Left renal pelvis (tissue), 4 donors: ENCODE measurements at regions not wholly inside any gene's neighbourhood (a gene's known extent, or its start where the extent isn't known, plus 50 kb on each side); places are given as distances from the start of the nearest gene placed in this dataset.

Experiments used
- DNase-seq, 4 donors: peaks; one replicate each; pipeline ENCODE4 v3.0.0-alpha.2; 2013; ENCODE audit warnings: low read depth in 4 of 4, low spot score in 3 of 4

DNA sequence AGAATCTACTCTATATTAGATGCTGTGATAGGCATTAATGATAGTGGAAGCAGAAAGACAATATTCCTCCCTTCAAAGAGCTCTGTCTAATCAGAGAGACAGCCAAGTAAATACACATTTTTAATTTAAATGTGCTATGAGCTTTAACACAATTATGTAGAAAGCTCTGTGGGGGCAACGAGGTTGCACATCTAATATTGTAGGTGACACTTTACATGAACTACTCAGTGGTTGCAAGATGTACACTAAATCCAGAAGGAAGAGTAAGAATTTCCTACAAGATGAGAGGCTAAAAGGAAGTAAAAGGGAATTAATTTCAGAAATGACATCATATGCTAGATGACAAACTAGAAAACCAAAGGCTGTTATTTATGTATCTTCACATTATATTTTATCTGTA is 120.9 kb downstream of the SPCS3 start:
- no peak for DNase-seq

DNA sequence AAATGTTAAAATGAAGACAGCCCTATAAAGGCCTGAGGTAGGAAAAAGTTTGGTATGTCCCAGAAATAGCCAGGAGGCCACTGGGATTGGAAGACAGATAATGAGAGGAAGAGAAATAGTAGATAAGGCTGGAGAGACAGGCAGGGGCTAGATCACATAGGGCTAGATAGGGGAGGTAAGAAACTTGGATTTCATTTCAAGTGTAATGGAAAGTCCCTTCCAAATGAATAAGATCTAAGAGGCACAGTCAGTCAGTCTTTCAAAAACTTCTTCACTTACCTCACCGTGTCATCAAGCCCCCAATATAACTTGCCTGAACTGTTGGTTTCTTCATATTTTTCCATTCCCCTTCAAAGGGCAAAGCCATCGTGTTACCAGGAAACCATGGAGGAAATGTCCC is 121.8 kb downstream of the SPCS3 start:
- no peak for DNase-seq

DNA sequence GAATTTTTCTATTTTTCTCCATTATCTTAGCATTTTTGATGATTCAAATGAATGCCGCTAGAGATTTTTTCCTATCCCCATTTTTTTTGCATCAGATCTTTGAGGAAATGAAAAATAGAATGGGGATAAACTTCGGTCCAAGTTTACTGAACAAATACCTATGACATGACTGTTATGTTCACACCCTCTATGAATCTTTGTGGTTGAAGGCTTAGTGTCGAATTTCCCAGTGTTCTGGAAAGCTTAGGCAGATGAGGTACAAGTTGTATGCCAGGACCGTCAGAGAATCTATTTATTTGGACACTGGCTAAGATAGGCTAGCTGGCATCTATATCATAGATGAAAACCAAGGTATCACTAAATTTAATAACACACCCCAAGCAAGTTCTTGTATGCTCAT is 123.4 kb downstream of the SPCS3 start:
- DNase-seq: no peak

DNA sequence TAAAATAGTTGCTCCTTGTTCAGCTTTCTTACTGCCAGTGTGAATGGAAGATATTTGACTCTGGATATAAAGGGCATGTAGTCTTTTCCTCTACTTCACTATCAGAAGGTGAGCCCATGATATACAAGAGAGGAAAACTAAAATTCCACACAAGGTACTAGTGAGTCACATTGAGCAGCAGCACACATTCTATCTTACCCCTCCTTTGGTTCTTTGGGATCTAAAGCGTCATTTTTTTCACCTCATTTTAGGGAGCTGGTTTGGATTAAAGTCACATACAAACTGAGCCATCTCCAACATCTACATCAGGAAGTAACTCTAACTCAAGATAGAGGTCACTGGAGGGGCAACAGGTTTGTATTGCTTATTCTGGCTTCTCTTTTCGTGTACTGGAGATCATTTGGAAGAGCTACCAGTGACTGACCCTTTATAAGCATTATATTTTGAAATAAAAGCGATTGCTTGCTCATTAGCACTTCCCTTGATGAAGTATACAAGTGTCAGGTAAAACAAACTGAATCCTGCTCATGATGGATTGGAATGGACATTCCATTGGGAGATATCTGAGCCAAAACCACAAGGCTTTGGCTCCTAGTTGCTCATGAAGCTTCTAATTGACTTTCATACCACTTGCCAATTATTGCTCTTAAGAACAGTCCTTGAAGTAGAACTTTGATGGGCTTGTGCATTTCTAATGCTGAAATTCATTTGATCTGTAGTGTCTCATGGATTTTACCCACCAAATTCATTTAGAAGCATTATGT is 124.1 kb downstream of the SPCS3 start:
- no peak for DNase-seq

DNA sequence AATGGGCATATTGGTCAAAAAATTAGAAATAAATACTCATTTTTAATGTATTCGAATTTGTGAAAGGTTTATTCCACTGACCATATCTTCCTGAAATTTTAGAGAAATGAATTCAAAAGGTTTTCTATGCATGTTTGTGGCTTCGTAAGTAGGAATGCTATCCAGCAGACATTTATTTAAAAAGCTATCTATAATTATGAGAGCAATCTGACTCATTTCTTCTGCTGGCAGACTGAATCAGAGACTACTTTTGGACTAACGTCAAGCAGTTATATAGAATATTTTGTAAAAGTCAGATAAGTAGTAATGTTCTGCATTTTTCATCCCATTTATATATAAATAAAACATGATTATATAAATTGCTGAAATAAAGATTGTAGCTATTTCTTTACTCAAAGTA is 125.0 kb downstream of the SPCS3 start:
- no peak for DNase-seq

DNA sequence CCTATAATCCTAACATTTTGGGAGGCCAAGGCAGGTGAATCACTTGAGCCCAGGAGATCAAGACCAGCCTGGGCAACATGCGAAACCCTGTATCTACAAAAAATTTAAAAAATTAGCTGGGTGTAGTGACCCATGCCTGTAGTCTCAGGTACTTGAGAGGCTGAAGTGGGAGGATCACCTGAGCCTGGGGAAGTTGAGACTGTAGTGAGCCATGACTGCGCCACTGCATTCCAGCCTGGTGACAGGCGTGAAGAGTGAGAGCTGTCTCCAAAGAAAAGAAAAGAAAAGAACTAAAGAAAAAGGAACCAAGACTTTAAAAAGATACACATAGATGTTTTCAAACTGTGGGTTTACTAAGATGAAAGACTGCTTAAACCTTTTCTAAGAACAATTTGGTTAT is 129.0 kb downstream of the SPCS3 start:
- no peak for DNase-seq

DNA sequence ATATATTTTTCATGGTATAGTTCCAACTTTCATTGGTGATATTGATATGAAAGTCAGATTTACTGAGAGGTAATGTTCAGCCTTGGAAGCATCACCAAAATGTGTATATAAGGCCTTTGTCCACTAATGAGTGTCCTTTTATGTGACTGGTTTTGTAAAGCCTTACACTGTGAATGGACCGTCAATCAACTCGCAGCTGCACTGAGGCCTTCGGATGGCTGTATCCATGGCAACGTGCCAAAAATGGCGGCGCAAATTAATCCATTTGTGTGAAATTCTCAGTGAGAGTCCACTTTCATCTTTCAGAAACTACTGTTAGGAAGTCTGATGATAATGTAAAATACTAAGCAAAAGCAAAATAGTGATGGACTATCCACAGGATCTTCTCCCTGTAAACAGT is 131.7 kb downstream of the SPCS3 start:
- DNase-seq: no peak

DNA sequence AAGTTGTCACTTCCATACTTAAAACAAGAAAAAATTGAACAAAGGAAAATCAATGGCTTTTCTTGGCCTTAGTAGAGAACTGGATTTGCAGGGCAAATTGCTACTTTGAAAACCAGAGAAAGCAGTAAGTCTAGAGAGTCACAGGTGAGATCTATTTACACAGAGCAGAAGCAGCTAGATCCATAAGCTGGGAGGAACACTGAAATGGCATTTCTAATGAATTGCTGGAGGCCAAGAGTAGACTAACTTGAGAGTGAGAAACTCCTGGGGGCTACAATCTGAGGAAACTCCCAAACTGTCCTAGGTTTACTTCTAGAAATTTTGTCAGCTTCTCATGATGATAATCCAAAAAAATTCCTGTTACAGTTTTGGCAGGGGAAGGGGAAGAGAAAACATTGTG is 133.3 kb downstream of the SPCS3 start:
- no peak for DNase-seq

DNA sequence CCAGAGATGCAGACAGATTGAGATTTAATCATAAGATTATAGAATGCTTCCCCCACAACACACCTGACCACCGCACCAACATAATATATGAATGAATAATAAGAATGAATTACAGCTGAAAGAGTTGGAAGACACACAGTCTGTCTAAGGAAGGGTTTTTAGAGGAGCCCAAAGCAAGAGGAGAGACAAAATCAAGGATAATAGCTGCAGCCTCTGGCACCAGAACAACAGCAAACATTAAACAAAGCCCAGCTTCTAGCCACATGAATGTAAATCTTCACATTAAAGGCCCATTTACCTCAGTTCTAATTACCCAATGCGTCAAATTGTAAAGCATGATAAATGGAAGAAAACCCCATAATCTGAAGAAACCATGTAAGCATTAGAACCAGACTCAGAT is 133.9 kb downstream of the SPCS3 start:
- DNase-seq: no peak

DNA sequence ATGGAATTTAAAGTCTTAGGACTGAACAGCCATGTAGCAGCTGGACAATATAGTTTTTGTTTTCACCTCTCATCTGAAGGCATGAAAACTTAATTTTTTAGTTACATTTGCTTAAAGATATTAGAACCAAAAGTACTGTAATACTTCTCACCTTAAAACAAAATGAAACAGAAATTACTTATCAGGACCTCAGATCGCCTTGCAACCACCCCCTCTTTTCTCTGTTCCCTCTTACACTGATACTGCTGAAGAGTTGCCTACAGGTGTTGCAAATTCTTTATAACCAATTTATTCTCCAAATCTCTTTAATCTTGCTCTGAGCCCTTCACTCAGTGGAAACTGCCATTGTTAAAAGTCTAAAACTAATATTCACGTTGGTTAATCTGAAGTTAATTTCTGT is 145.0 kb downstream of the SPCS3 start:
- DNase-seq: no peak

DNA sequence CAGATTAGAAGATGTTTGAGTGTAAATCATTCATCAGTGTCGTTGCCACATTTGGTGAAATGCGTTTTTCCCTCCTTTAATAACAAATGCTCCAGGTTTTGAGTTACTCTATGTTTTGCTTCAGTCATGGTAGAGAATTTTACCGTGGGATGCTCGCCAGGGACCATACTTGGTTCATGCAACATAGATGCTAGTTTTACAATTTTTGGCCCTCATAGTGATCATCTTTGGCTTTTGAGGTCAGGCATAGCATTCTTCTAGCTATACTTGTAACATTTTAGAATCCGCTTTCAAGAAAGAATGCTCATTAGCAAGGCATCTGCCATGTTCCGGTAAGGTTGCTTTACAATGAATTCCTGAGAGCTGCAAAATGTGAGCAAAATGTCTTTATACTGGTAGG is 147.2 kb downstream of the SPCS3 start:
- DNase-seq: no peak

DNA sequence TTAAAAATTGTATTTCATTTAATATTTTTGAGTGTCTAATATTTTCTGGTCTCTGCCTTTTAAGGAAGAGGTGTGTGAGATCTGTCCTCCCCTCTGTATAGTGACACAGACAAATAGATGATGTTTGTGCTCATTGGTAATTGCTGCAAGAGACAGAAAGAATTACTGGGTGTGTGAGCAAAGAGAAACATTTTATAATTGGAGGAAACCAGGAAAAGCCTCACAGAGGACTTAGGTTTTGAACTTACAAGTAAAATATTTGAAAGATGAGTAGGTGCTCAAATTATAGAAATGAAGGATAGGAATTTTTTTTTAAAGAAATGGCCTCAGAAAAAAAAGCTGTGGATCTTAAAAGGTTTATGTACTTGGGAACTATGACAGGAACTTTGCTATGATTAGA is 149.8 kb downstream of the SPCS3 start:
- DNase-seq: no peak

DNA sequence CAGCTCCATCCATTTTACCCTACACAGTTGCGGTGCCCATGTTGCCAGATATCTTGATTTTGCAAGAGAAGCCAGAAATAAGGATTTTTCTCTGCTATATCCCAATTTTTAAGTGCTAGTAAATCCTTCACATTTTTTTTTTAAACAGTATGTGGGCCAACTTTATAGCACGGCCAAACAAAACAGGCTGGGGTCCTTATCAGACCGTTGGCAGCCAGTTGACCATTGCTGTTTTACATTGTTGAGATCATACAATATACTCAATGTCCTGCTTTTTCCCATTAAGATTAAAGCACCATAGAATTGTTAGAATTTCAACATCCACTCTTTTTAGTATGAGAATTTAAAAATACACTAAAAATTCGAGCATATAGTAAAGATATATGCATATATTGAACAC is 150.9 kb downstream of the SPCS3 start:
- DNase-seq: no peak

DNA sequence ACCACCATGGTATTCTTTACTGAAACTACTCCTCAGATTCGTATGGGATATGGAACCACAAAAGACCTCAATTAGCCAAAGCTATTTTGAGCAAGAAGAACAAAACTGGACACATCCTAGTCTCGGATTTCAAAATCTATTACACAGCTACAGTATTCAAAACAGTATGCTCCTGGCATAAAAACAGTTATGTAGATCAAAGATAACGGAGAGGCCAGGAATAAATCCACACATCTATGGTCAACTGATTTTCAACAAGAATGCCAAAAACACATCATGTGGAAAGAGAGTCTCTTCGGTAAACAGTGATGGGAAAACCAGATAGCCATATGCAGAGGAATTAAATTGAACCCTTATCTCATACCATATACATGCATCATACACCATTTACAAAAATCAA is 155.3 kb downstream of the SPCS3 start:
- DNase-seq: no peak

DNA sequence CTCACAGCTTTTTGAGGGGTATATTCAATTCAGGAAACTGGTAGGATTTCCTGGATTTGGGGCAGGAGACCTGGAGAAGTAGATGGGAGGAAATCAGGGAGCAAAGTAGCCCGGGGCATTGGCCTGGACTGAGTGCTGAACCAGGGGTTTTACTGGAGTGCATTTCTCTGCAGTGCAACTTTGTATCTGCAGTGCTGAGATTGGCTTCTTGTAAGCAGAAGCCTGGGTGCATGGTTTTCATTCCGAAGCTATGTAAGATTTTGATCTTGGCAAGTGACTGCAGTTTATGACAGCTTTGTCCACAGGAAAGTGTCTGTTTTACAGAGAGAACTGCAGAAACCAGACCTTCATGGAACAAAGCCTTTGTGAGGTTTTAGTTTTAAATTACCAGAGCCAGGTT is 158.3 kb downstream of the SPCS3 start:
- DNase-seq: no peak

DNA sequence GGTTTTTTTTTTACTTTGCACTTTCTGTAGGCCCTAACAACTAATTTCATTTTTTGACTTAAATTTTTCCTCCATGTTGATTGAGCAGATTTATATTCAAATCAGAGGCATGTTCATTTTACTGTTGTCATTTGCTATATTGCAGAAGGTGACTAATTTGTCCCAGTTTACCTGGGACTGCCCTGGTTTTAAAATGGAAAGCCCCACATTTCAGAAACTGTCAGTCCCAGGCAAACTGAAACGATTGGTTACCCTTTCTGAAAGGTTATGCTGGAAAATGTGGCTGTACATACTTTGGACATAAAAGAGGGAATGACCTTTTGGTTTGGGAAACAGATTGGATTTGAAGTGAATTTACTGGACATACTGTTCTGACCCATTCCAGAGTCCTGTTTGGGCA is 160.0 kb downstream of the SPCS3 start:
- no peak for DNase-seq

DNA sequence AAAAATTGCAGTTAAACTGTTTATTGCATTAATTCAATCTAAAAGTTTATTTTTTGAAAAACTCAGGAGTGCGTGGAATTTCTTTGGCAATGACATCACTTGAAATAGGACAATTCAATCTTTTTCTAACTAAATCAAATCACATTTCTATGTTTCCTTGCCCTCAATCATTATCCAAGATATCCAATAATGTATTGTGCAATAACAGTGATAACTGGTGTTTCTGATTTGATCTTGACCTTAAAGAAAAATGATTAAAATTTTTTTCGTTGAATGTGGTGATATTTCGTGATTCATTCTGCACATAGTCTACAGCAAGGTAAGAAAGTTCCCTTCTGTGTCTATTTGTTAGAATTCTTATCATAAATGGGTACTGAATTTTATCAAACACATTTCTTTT is 163.2 kb downstream of the SPCS3 start:
- no peak for DNase-seq

DNA sequence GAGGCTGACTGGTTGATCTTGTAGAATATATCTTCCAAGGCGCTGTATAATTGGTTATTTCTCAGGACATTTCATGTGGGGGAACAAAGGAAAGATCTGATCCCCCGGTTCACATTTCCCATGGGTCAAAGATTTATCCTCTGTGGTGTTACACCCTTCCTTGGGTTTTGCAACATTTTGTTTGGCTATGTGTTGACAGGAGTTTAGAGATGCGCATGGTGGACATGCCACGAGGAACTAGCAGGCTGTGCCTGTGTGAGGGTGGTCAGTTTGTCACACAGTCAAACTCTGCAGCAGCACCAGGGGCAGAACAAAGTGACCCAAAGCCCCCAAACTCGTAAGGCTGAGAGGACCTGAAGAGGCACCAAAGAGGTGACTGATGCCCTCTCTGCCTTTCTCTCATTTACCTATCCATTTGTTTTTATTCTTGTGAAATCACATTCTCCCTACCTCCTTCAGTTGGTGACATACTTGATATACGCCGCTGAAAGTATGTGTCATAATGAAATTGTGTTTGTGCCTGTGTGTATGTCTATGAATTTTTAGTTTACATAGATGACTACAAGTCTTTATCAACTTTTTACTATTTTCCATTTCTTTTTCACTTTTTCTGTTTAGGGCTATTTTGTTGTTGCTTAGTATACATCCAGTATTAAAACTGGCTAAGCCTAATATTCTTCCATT is 164.7 kb downstream of the SPCS3 start:
- no peak for DNase-seq

DNA sequence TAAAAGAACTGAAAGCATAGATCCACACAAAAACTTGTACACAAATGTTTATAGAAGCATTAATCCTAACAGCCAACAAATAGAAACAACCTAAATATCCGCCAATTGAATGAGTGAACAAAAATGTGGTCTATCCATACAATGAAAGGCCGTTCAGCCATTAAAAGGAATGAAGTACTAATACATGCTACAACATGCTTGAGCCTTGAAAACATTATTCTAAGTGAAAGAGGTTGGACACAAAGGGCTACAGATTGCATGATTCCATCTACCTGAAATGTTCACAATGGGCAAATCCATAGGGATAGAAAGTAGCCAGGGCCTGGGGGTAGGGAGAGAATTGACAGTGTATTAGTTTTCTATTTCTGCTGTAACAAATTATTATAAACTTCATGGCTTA is 169.2 kb downstream of the SPCS3 start:
- DNase-seq: no peak

DNA sequence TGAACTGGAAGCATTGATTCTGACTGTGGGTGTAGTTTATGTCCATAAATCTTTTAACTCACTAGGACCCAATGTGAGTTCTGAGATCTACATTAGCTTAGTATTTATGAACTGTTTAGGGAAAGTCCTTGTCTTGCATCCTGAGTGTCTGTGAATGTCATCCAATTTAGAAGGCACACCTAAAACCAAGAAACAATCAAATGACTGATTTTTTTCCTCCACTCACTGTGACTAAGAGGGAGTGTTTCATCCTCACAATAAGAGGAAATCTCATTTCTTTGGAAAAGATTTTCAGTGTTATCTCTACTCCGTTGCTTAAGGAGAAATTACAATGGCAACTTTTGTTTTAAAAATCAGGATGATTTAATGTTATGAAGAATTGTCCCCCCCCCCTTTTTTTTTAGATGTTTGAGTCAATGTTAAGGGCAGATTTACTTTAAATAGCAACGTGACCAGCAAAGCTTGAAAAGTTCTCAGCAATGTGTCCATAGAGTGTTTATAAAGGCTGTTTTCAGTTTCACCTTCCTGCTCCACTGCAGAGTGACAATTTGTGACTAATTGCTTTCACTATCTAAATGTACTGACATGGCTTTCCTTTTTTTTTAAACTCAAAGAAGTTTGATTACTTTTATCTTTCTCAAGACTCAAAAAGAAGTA is 173.0 kb downstream of the SPCS3 start:
- DNase-seq: no peak

DNA sequence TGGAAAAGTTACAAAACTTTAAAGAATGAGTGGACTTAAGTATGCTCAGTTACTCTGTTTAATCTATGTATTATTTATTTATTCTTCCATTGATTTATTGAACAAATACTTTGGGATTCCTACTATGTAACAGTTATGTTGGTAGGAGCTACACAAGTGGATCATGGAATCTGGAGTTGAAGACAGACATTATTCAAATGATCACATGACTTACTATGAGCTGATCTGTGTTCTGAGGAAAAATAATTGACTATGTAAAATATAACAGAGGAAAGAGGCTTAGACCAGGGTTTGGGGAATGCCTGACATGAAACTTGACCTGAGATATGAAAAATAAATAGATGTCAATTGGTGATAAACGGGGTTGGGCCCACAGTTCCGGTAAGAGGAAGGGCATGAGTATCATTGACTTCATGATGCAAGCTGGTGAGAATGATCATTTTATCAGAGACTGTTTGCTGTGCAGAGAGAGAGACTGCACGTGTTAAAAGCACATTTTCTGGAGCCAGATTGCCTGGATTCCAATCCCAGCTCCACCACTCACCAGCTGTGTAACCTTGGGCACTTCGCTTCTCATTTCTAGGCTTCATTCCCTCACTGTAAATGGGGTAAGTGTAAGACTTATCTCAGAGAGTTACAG is 179.0 kb downstream of the SPCS3 start:
- DNase-seq: no peak

DNA sequence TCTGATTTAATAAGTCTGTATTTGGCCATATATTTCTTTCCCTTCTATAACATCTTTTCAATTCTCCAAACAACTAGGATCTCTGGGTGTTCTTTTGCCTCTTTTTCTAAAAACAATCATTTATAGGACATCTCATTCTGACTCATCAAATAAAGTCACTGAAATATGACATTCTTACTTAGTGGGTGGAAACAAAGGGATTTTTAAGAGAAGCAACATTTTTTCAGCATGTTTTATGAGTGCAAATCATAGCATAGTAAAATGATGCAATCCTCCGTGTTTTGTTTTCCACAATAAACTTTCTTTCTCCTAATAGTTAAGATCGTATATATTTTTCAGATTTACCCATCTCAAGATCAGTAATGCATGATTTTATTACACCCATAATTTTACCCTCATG is 179.8 kb downstream of the SPCS3 start:
- no peak for DNase-seq
